Hepatocyte (in vitro differentiated cells): ENCODE measurements at regions not wholly inside any gene's neighbourhood (a gene's known extent, or its start where the extent isn't known, plus 50 kb on each side); places are given as distances from the start of the nearest gene placed in this dataset.

Experiments used
- EZH2phosphoT487 ChIP-seq: fragments of 200-600 bp; sonication (generic); IDR thresholded peaks from one replicate; pipeline ENCODE4 v1.6.1; 2018; ENCODE audit warnings: antibody characterized with exemption, mild to moderate bottlenecking, low read depth, moderate library complexity; ENCODE audit not compliant: unreplicated experiment, severe bottlenecking
- TF ChIP-seq, protein P1 (sequence below): fragments of 200-600 bp; sonication (generic); IDR thresholded peaks from 2 replicates; pipeline ENCODE4 v1.5.1; 2016; ENCODE audit warnings: antibody characterized with exemption, mild to moderate bottlenecking; ENCODE audit not compliant: poor library complexity

DNA sequence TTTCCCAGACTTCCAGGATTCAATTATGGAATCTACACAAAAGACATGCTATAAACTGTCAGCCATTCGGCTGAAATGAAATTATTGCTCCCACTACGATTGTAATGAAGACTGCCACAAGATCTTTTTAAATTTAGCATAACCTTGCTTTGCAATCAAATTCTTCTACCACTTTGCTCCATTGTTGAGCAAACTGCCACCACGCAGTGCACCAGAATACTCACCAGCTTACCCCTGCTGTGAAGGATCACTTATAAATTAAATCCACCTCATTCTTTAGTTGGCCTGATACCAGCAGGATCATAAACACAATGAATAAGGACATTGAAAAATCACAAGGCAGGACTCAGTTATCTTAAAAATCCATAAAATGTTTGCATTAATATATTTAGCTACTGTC is 116.4 kb upstream of the PRNP start:
- TF ChIP-seq, protein P1, sequence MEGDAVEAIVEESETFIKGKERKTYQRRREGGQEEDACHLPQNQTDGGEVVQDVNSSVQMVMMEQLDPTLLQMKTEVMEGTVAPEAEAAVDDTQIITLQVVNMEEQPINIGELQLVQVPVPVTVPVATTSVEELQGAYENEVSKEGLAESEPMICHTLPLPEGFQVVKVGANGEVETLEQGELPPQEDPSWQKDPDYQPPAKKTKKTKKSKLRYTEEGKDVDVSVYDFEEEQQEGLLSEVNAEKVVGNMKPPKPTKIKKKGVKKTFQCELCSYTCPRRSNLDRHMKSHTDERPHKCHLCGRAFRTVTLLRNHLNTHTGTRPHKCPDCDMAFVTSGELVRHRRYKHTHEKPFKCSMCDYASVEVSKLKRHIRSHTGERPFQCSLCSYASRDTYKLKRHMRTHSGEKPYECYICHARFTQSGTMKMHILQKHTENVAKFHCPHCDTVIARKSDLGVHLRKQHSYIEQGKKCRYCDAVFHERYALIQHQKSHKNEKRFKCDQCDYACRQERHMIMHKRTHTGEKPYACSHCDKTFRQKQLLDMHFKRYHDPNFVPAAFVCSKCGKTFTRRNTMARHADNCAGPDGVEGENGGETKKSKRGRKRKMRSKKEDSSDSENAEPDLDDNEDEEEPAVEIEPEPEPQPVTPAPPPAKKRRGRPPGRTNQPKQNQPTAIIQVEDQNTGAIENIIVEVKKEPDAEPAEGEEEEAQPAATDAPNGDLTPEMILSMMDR = no peak
- TF ChIP-seq EZH2phosphoT487 = no peak
